T-helper 2 cell treated with Interferon-gamma antibody and Interleukin-4, amounts not matched to agents 5 μg/mL and 100 μg/mL, for 36 hours (primary cell): ENCODE measurements at regions not wholly inside any gene's neighbourhood (a gene's known extent, or its start where the extent isn't known, plus 50 kb on each side); places are given as distances from the start of the nearest gene placed in this dataset.

Experiments
- DNase-seq: peaks from one replicate; pipeline ENCODE4 v3.0.0; 2021; ENCODE audit warnings: low spot score
- H3K27ac Mint-ChIP-seq: one replicate; pipeline ENCODE4 v1.8.0; 2021; ENCODE audit warnings: mild to moderate bottlenecking, mixed read lengths
- H3K27me3 Mint-ChIP-seq: one replicate; pipeline ENCODE4 v1.8.0; 2021; ENCODE audit warnings: low read depth, mixed read lengths
- H3K36me3 Mint-ChIP-seq: one replicate; pipeline ENCODE4 v1.8.0; 2021; ENCODE audit warnings: low read depth, mixed read lengths
- H3K4me1 Mint-ChIP-seq: one replicate; pipeline ENCODE4 v1.8.0; 2021; ENCODE audit warnings: low read depth, mixed read lengths
- H3K4me3 Mint-ChIP-seq: one replicate; pipeline ENCODE4 v1.8.0; 2022; ENCODE audit warnings: mild to moderate bottlenecking, moderate library complexity, mixed read lengths
- H3K9me3 Mint-ChIP-seq: one replicate; pipeline ENCODE4 v1.8.0; 2021; ENCODE audit warnings: mixed read lengths

DNA sequence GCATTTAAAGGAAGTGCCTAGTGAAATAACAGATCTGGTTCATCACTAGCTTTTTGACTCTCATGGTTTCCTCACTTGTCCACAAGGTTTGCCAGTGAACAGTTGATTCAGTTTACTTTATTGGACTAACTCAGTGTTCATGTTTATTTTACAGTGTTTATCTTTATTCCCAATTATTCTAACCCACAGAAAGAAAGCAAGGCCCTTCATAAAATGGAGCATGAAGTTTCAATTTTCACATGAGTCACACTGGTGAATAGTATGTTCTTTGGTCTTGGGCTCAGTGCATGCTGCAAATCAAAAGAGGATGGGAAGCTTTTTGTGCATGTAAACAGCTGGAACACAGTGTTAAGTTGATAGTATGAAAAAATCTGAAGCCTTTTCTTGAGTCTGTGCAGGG lies 217.6 kb upstream of the HDDC2 start:
- H3K36me3 Mint-ChIP-seq = no peaks in the 10 kb centered on the region
- no peaks in the 10 kb centered on the region for H3K9me3 Mint-ChIP-seq
- H3K27ac Mint-ChIP-seq = no peak overlapping the region
- H3K4me1 Mint-ChIP-seq = no peaks in the 10 kb centered on the region
- H3K27me3 Mint-ChIP-seq = peaks cover 3% of the 10 kb centered on the region
- no peak overlapping the region for H3K4me3 Mint-ChIP-seq
- no peak for DNase-seq

- Mint-ChIP-seq H3K4me3 (no peak overlapping the region), H3K27me3 (peaks cover 12% of the 10 kb centered on the region), H3K4me1 (no peaks in the 10 kb centered on the region), H3K9me3 (no peaks in the 10 kb centered on the region), H3K27ac (no peak overlapping the region), H3K36me3 (no peaks in the 10 kb centered on the region)
- no peak for DNase-seq
These were observed 222.6 kb upstream of the HDDC2 start for GRCh38 chr6:125524356-125524755.

DNA sequence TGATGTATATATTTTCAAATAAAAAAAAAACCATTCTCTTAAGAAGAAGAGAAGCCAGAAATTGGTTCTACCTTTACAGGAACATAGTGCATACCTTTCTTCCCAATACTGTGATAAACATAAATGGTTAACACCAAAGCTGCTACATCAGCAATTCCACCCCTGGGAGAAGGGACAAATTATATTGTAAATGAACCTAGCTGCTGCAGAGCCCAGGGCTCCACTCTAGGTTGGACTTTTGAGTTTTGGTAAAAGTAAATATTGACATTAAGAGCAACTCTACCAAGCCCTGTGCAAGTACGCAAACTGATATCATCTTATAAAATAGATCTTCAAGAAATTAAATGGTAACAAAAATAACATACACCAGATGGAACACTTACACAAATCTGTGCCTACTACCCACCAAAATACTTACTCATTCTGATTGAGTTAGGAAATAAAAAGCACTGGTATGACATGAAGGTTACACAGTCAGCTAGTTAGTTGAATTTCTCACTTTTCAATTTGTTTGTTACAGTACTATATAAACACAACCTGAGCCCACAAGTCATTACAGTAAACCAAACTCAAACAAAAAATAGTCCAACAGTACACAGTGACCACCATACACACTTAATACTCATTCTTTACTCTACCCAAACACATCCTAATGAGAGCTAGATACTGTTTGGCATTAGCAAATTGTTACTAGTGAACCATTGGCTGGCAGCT lies 223.3 kb upstream of the HEY2 start:
- no peak overlapping the region for H3K4me3 Mint-ChIP-seq
- no peak overlapping the region for H3K27ac Mint-ChIP-seq
- no peaks in the 10 kb centered on the region for H3K36me3 Mint-ChIP-seq
- H3K27me3 Mint-ChIP-seq = peaks cover 16% of the 10 kb centered on the region
- DNase-seq = no peak
- H3K4me1 Mint-ChIP-seq = no peaks in the 10 kb centered on the region
- no peaks in the 10 kb centered on the region for H3K9me3 Mint-ChIP-seq

DNA sequence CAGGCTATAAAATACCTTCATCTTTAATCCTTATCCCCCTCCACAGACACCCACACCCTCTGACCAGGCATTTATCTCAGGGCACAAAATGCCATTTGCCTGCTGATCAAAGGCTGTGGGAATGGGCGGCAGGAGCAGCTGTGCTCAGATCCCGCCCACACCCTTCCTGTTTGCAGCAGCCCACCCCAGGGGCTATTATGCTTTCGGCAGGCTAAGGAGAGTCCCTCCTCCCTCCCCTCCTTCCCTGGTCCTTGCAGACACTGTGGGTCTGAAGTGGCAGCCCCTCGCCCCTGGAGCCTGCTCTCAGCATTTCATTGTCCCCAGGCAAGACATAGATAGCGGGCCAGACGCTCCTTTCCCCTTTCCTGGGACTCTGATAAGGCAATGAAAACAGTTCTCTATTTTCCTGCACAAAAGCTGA lies 220.8 kb upstream of the HEY2 start:
- Mint-ChIP-seq H3K9me3 (no peaks in the 10 kb centered on the region), H3K27ac (no peak overlapping the region), H3K4me1 (no peaks in the 10 kb centered on the region), H3K36me3 (no peaks in the 10 kb centered on the region), H3K4me3 (no peak overlapping the region), H3K27me3 (peaks cover 26% of the 10 kb centered on the region)
- DNase-seq = no peak

GRCh38 chr6:125529061-125529460 lies 220.4 kb upstream of the HEY2 start:
- no peak overlapping the region for H3K27ac Mint-ChIP-seq
- H3K36me3 Mint-ChIP-seq = no peaks in the 10 kb centered on the region
- H3K4me3 Mint-ChIP-seq = no peak overlapping the region
- no peak for DNase-seq
- no peaks in the 10 kb centered on the region for H3K9me3 Mint-ChIP-seq
- H3K4me1 Mint-ChIP-seq = no peaks in the 10 kb centered on the region
- peaks cover 28% of the 10 kb centered on the region for H3K27me3 Mint-ChIP-seq

DNA sequence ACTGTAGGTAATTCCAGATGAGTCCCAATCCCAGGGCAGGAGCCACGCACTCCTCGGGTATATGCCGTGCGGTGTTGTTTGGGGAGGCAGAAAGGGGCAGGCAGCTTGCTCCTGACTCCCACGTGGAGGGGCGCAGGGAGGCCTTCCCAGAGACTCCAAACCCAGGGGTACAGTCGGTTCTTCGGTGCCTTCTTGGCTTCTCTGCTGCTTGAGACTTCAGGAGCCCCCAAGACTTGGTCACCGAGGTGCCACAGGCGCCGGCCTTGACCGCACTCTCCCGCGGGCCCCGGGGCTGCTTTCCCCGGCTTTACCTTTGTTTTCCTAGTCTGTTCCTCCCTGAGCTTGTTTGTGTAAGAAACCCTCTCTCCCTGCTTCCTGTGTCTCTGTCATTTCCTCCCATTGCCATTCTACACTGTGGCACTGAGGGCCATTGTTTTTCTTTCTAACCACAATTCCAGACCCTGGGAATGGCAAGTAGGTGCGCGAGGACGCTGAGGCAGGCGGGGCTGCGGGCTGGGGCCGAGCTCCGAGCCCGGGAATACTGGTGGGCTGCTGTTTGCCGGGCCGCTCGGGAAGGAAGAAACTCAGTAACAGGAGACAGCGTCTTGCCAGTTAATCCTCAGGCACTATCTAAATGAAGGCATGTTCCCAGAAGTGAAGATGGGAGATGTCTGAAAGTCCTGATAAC lies 215.6 kb upstream of the HEY2 start:
- no peak overlapping the region for H3K27ac Mint-ChIP-seq

GRCh38 chr6:125534430-125535263 lies 214.8 kb upstream of the HEY2 start:
- DNase-seq = no peak
- peaks cover 27% of the 10 kb centered on the region for H3K27me3 Mint-ChIP-seq
- no peaks in the 10 kb centered on the region for H3K36me3 Mint-ChIP-seq

More for the DNA sequence above, 215.6 kb upstream of the HEY2 start:
- H3K4me3 Mint-ChIP-seq = no peak overlapping the region
- H3K9me3 Mint-ChIP-seq = no peaks in the 10 kb centered on the region
- no peaks in the 10 kb centered on the region for H3K36me3 Mint-ChIP-seq
- no peaks in the 10 kb centered on the region for H3K4me1 Mint-ChIP-seq
- peaks cover 27% of the 10 kb centered on the region for H3K27me3 Mint-ChIP-seq
- no peak for DNase-seq

GRCh38 chr6:125537090-125537489 lies 212.3 kb upstream of the HEY2 start:
- no peak for DNase-seq
- Mint-ChIP-seq H3K4me1 (no peaks in the 10 kb centered on the region), H3K27ac (no peak overlapping the region), H3K27me3 (peaks cover 23% of the 10 kb centered on the region), H3K4me3 (no peak overlapping the region), H3K36me3 (no peaks in the 10 kb centered on the region), H3K9me3 (no peaks in the 10 kb centered on the region)

More at GRCh38 chr6:125534430-125535263, 214.8 kb upstream of the HEY2 start:
- H3K27ac Mint-ChIP-seq = no peak overlapping the region
- no peak overlapping the region for H3K4me3 Mint-ChIP-seq
- no peaks in the 10 kb centered on the region for H3K9me3 Mint-ChIP-seq
- no peaks in the 10 kb centered on the region for H3K4me1 Mint-ChIP-seq

- no peak overlapping the region for H3K4me3 Mint-ChIP-seq
- H3K27me3 Mint-ChIP-seq = peaks cover 5% of the 10 kb centered on the region
- H3K4me1 Mint-ChIP-seq = no peaks in the 10 kb centered on the region
These were observed 209.5 kb upstream of the HEY2 start for GRCh38 chr6:125539892-125540291.

DNA sequence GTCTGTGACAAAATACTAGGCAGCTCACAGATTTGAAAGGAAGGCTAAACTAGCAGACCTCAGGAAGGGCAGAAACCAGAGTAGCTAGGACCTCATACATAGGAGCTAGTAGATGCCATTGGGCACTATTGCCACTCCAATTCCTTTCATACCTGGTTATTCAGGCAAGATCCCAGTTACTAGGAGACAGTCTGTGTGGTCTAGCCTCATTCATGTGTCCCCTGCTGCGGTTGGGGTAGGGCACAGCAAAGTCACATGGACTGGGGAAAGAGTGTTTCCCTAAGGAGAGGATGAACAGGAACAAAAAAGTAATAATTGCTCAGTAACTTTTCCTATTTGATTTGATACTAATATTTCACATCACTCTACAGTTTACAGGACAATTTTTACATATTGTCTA lies 204.6 kb upstream of the HEY2 start:
- no peak for DNase-seq
- H3K4me1 Mint-ChIP-seq = no peaks in the 10 kb centered on the region
- H3K27ac Mint-ChIP-seq = no peak overlapping the region
- H3K4me3 Mint-ChIP-seq = no peak overlapping the region
- no peaks in the 10 kb centered on the region for H3K27me3 Mint-ChIP-seq
- H3K9me3 Mint-ChIP-seq = no peaks in the 10 kb centered on the region
- H3K36me3 Mint-ChIP-seq = no peaks in the 10 kb centered on the region

More at GRCh38 chr6:125539892-125540291, 209.5 kb upstream of the HEY2 start:
- Mint-ChIP-seq H3K36me3 (no peaks in the 10 kb centered on the region), H3K27ac (no peak overlapping the region), H3K9me3 (no peaks in the 10 kb centered on the region)
- no peak for DNase-seq

DNA sequence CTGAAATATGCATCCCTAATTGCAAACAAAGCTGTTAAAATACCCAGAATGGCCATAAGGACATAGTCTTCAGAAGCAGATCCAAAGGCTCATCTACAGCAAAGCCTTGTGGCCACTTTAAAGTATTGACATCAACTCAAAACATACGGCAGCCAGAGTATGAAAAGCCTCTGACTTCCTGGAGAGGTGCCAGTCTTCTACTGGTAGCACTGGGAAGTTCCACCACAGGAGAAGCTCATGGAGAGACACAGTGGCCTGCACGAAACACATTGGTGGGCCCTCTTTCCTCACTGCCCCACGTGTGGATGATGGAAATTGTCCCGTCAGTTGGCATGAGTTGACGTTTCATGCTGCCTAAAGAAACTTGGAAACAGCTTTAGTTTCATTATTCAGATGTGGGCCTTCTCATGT lies 202.6 kb upstream of the HEY2 start:
- Mint-ChIP-seq H3K4me1 (no peaks in the 10 kb centered on the region), H3K9me3 (no peaks in the 10 kb centered on the region), H3K27me3 (no peaks in the 10 kb centered on the region), H3K4me3 (no peak overlapping the region), H3K27ac (no peak overlapping the region), H3K36me3 (no peaks in the 10 kb centered on the region)
- no peak for DNase-seq

DNA sequence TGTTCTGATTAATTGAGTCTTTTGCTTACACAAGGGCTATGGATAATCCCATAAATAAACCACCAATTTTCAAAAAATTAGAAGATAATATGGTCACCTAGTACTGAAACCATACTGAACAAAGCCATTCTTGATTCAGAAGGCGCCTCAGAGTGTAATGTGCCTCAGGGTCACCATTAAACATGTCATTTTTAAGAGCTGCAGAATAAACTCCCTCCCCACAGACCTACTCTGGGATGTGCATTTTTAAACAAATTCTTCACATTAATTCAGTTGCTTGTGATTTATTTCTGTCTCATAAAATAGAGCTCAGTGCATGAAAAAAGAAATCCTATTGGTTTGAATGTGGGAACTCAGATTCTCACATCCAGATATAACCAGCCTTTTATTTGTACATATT lies 202.1 kb upstream of the HEY2 start:
- no peak for DNase-seq
- no peaks in the 10 kb centered on the region for H3K27me3 Mint-ChIP-seq
- no peaks in the 10 kb centered on the region for H3K9me3 Mint-ChIP-seq
- H3K36me3 Mint-ChIP-seq = no peaks in the 10 kb centered on the region
- no peak overlapping the region for H3K27ac Mint-ChIP-seq
- H3K4me1 Mint-ChIP-seq = no peaks in the 10 kb centered on the region
- no peak overlapping the region for H3K4me3 Mint-ChIP-seq

DNA sequence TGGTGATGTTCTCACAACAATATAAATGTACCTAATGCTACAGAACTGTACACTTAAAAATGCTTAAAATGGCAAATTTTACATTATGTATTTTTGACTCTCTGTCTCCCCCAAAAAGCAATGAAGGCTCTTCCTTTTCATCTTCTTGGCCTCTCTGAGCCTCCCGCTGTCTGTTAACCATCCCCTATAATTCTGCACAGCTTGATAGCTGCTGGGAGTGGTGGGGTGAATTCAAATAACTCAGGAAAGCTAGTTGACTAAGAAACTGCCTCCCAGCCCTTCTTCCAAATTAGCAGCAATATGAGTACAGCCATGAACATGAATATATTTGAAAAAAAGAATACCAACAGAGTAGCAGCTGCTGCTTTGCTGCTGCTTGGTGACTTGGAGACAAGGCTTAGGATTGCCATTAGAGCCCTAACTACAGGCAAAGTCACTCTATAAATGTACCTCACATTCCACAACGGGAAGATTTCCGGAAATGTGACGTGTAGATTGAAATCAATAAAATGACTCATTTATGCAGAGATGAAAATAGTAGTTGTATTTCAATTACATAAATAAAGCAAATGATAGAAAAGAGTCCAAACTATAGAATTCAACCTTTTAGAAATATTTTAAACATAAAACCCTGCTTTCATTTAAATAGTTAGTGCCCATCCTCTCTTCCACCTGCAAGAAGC lies 200.1 kb upstream of the HEY2 start:
- no peaks in the 10 kb centered on the region for H3K4me1 Mint-ChIP-seq
- H3K9me3 Mint-ChIP-seq = no peaks in the 10 kb centered on the region
- no peak overlapping the region for H3K27ac Mint-ChIP-seq
- no peaks in the 10 kb centered on the region for H3K27me3 Mint-ChIP-seq
- H3K36me3 Mint-ChIP-seq = no peaks in the 10 kb centered on the region
- DNase-seq = no peak
- H3K4me3 Mint-ChIP-seq = no peak overlapping the region

GRCh38 chr6:125550892-125551291 lies 198.5 kb upstream of the HEY2 start:
- Mint-ChIP-seq H3K9me3 (no peaks in the 10 kb centered on the region), H3K4me3 (no peak overlapping the region), H3K4me1 (no peaks in the 10 kb centered on the region), H3K27ac (no peak overlapping the region), H3K36me3 (no peaks in the 10 kb centered on the region), H3K27me3 (no peaks in the 10 kb centered on the region)
- DNase-seq = no peak
